MCF 10A (cell line): ENCODE measurements at regions not wholly inside any gene's neighbourhood (a gene's known extent, or its start where the extent isn't known, plus 50 kb on each side); places are given as distances from the start of the nearest gene placed in this dataset.

Experiments used
- BruUV-seq: library from RNA; stranded (reverse); fragments of 400-500 nt; replicated peaks from 2 replicates; lab custom pipeline; 2021; lab: Mats Ljungman, UMichigan
- CTCF ChIA-PET: fragments of 300-600 bp; sonication (Branson Sonifier 250); formaldehyde crosslinking; extraction: SDS; loops from one replicate; lab custom pipeline; 2021; ENCODE audit warnings: antibody characterized with exemption, inconsistent platforms; lab: Yijun Ruan, JAX
- POLR2A ChIA-PET: fragments of 300-600, 350-650 bp; sonication (Branson Sonifier 250); formaldehyde crosslinking; extraction: SDS; loops from one replicate; lab custom pipeline; 2020; ENCODE audit warnings: antibody characterized with exemption, inconsistent platforms; lab: Yijun Ruan, JAX
- DNase-seq: peaks from one replicate; pipeline ENCODE4 v3.0.0-alpha.2; 2018; ENCODE audit not compliant: unreplicated experiment
- H3K27ac Mint-ChIP-seq: one replicate; pipeline ENCODE4 v1.8.0; 2022; ENCODE audit warnings: mild to moderate bottlenecking, low read depth, mixed read lengths; ENCODE audit not compliant: unreplicated experiment
- H3K27me3 Mint-ChIP-seq: one replicate; pipeline ENCODE4 v1.8.0; 2022; ENCODE audit warnings: mixed read lengths; ENCODE audit not compliant: insufficient read depth, unreplicated experiment
- H3K36me3 Mint-ChIP-seq: one replicate; pipeline ENCODE4 v1.8.0; 2022; ENCODE audit warnings: mild to moderate bottlenecking, moderate library complexity, mixed read lengths; ENCODE audit not compliant: insufficient read depth, unreplicated experiment
- H3K4me1 Mint-ChIP-seq: one replicate; pipeline ENCODE4 v1.8.0; 2022; ENCODE audit warnings: mixed read lengths; ENCODE audit not compliant: insufficient read depth, unreplicated experiment
- H3K4me3 Mint-ChIP-seq: one replicate; pipeline ENCODE4 v1.8.0; 2022; ENCODE audit warnings: mild to moderate bottlenecking, moderate library complexity, mixed read lengths; ENCODE audit not compliant: unreplicated experiment
- H3K9me3 Mint-ChIP-seq: one replicate; pipeline ENCODE4 v1.8.0; 2022; ENCODE audit warnings: mixed read lengths; ENCODE audit not compliant: unreplicated experiment
- CTCF ChIP-seq: fragments of 200-600 bp; IDR thresholded peaks from one replicate; pipeline ENCODE4 v1.8.0; 2022; ENCODE audit warnings: antibody characterized with exemption, mild to moderate bottlenecking; ENCODE audit not compliant: unreplicated experiment
- intact Hi-C: fragments of 100-400 bp; cut with micrococcal nuclease; formaldehyde crosslinking; loops from 2 replicates; pipeline ENCODE4 v1.14.1; 2022

- ChIA-PET POLR2A (no interaction called here), CTCF (no interaction called here)
- Mint-ChIP-seq H3K27ac (no peak overlapping the region), H3K4me3 (no peak overlapping the region), H3K36me3 (no peaks in the 10 kb centered on the region), H3K9me3 (no peaks in the 10 kb centered on the region), H3K4me1 (no peaks in the 10 kb centered on the region), H3K27me3 (no peaks in the 10 kb centered on the region)
- TF ChIP-seq CTCF: no peak
- DNase-seq: no peak
- no TSS peak for BruUV-seq
- intact Hi-C loops: no loop called here
These were observed 228.9 kb upstream of the EGLN3 start for GRCh38 chr14:34179727-34180126.

- Mint-ChIP-seq H3K27ac (no peak overlapping the region), H3K27me3 (no peaks in the 10 kb centered on the region), H3K4me3 (no peak overlapping the region), H3K4me1 (no peaks in the 10 kb centered on the region), H3K36me3 (no peaks in the 10 kb centered on the region), H3K9me3 (no peaks in the 10 kb centered on the region)
- DNase-seq: no peak
- ChIA-PET POLR2A (no interaction called here), CTCF (interaction anchor here (0.6 kb wide), 1 partner anchor 1262 kb away, joined by 3 read pairs; no protein-coding TSS in a partner anchor)
- BruUV-seq: no TSS peak
- intact Hi-C loops: no loop called here
- no peak for TF ChIP-seq CTCF
These were observed 226.6 kb upstream of the EGLN3 start for GRCh38 chr14:34177466-34177865.

GRCh38 chr14:34175574-34175973 is 224.7 kb upstream of the EGLN3 start:
- Mint-ChIP-seq H3K27ac (no peak overlapping the region), H3K27me3 (no peaks in the 10 kb centered on the region), H3K9me3 (no peaks in the 10 kb centered on the region), H3K4me3 (no peak overlapping the region), H3K4me1 (no peaks in the 10 kb centered on the region), H3K36me3 (no peaks in the 10 kb centered on the region)
- no peak for TF ChIP-seq CTCF
- intact Hi-C loops: no loop called here
- ChIA-PET CTCF (no interaction called here), POLR2A (no interaction called here)
- no peak for DNase-seq
- BruUV-seq: no TSS peak

- no peaks in the 10 kb centered on the region for H3K27me3 Mint-ChIP-seq
- intact Hi-C loops: no loop called here
- BruUV-seq: no TSS peak
- H3K4me3 Mint-ChIP-seq: no peak overlapping the region
- DNase-seq: peak; percentile 5
- H3K36me3 Mint-ChIP-seq: no peaks in the 10 kb centered on the region
- ChIA-PET CTCF (interaction anchor here (0.6 kb wide), 1 partner anchor 266 kb away, joined by 7 read pairs; no protein-coding TSS in a partner anchor), POLR2A (no interaction called here)
- H3K27ac Mint-ChIP-seq: no peak overlapping the region
- TF ChIP-seq CTCF: no peak
- no peaks in the 10 kb centered on the region for H3K4me1 Mint-ChIP-seq
- no peaks in the 10 kb centered on the region for H3K9me3 Mint-ChIP-seq
These were observed 224.1 kb upstream of the EGLN3 start for GRCh38 chr14:34174973-34175372.
